ENCODE measurements at regions not wholly inside any gene's neighbourhood (a gene's known extent, or its start where the extent isn't known, plus 50 kb on each side); places are given as distances from the start of the nearest gene placed in this dataset.
A peak's percentile ranks its signal among the peaks of the same experiment; 100 is the strongest.

DNA sequence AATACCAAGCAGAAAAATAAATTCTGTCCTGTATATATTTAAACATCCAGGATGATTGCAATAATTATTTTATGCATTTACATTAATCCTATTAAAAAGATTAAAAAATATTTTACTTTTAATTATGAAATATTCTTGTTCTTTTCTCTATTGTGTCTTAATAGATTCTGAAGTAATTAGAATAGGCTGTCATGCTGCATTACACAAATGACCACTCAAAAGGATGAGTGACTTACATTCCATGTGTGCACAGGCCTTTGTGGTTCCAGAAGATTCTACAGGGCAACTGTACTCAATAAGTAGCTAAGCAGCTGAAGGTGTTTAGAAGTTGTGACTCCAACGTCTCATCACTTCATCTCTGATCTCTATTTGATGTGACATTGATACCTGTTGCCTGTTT lies 745.9 kb upstream of the CCDC179 start:
- Histone ChIP-seq H3K79me2 (ENCODE audit: control insufficient read depth, insufficient read depth, low read length) (no peaks in the 10 kb centered on the region), H4K20me1 (ENCODE audit: control insufficient read depth, extremely low read depth, insufficient read depth, low read length) (no peaks in the 10 kb centered on the region), H2AFZ (ENCODE audit: low read length) (no peak overlapping the region), H3K27ac (ENCODE audit: insufficient read depth, low read length) (no peak overlapping the region), H3K9me3 (ENCODE audit: control insufficient read depth, insufficient read depth, low read depth, low read length) (no peaks in the 10 kb centered on the region), H3K27me3 (ENCODE audit: control insufficient read depth, insufficient read depth, low read length) (no peaks in the 10 kb centered on the region), H3K9ac (ENCODE audit: insufficient read depth, low read length) (no peak overlapping the region), H3K36me3 (ENCODE audit: control insufficient read depth, insufficient read depth, low read length) (no peaks in the 10 kb centered on the region), H3K4me1 (ENCODE audit: control insufficient read depth, extremely low read depth, insufficient read depth, low read length) (no peaks in the 10 kb centered on the region), H3K4me3 (replicated peaks in 1 of 4; ENCODE audit: control extremely low read depth in 1 of 4, insufficient read depth in 1 of 4, low read depth in 3 of 4, low read length in 4 of 4) (no peak overlapping the region), H3K4me2 (ENCODE audit: extremely low read depth, insufficient read depth, low read length) (no peak overlapping the region)
- no peak for TF ChIP-seq EZH2 (IDR thresholded peaks at IDR 0.05; ENCODE audit: low read length, missing control alignments)
- TF ChIP-seq, protein P1, sequence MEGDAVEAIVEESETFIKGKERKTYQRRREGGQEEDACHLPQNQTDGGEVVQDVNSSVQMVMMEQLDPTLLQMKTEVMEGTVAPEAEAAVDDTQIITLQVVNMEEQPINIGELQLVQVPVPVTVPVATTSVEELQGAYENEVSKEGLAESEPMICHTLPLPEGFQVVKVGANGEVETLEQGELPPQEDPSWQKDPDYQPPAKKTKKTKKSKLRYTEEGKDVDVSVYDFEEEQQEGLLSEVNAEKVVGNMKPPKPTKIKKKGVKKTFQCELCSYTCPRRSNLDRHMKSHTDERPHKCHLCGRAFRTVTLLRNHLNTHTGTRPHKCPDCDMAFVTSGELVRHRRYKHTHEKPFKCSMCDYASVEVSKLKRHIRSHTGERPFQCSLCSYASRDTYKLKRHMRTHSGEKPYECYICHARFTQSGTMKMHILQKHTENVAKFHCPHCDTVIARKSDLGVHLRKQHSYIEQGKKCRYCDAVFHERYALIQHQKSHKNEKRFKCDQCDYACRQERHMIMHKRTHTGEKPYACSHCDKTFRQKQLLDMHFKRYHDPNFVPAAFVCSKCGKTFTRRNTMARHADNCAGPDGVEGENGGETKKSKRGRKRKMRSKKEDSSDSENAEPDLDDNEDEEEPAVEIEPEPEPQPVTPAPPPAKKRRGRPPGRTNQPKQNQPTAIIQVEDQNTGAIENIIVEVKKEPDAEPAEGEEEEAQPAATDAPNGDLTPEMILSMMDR (conservative IDR thresholded peaks at IDR 0.05 in 1 of 2, IDR thresholded peaks at IDR 0.05 in 1 of 2; ENCODE audit: low read depth in 1 of 2, low read length in 2 of 2), result no peak
- DNase-seq (ENCODE audit: low read depth in 2 of 2), result no peak

DNA sequence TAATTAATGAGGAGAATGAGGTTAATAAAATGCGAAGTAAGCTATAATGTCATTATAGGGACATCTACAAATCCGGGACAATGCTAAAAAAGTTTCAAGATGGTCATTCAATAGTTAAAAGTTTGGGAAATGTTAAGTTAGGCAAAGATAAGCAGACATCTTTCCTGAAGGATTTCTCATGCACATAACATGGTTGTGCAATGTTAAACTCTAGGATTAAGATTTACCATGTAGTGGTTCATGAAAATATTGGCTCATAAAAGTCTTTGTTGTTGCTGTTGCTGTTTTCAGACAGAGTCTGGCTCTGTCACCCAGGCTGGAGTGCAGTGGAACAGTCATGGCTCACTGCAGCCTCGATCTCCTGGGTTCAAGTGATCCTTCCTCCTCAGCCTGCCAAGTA lies 751.5 kb upstream of the CCDC179 start:
- no peaks in the 10 kb centered on the region for H3K27me3 ChIP-seq (ENCODE audit: control insufficient read depth, insufficient read depth, low read length)
- H2AFZ ChIP-seq (ENCODE audit: low read length), result no peak overlapping the region
- H3K4me2 ChIP-seq (ENCODE audit: extremely low read depth, insufficient read depth, low read length), result no peak overlapping the region
- H3K9ac ChIP-seq (ENCODE audit: insufficient read depth, low read length), result no peak overlapping the region
- no peak for TF ChIP-seq EZH2 (IDR thresholded peaks at IDR 0.05; ENCODE audit: low read length, missing control alignments)
- TF ChIP-seq, protein P1 (conservative IDR thresholded peaks at IDR 0.05 in 1 of 2, IDR thresholded peaks at IDR 0.05 in 1 of 2; ENCODE audit: low read depth in 1 of 2, low read length in 2 of 2), result no peak
- H3K4me3 ChIP-seq (replicated peaks in 1 of 4; ENCODE audit: control extremely low read depth in 1 of 4, insufficient read depth in 1 of 4, low read depth in 3 of 4, low read length in 4 of 4), result no peak overlapping the region
- H4K20me1 ChIP-seq (ENCODE audit: control insufficient read depth, extremely low read depth, insufficient read depth, low read length), result no peaks in the 10 kb centered on the region
- no peaks in the 10 kb centered on the region for H3K79me2 ChIP-seq (ENCODE audit: control insufficient read depth, insufficient read depth, low read length)
- no peaks in the 10 kb centered on the region for H3K36me3 ChIP-seq (ENCODE audit: control insufficient read depth, insufficient read depth, low read length)
- no peak for DNase-seq (ENCODE audit: low read depth in 2 of 2)
- no peaks in the 10 kb centered on the region for H3K9me3 ChIP-seq (ENCODE audit: control insufficient read depth, insufficient read depth, low read depth, low read length)
- no peak overlapping the region for H3K27ac ChIP-seq (ENCODE audit: insufficient read depth, low read length)
- no peaks in the 10 kb centered on the region for H3K4me1 ChIP-seq (ENCODE audit: control insufficient read depth, extremely low read depth, insufficient read depth, low read length)

- H3K79me2 ChIP-seq (ENCODE audit: control insufficient read depth, insufficient read depth, low read length), result no peaks in the 10 kb centered on the region
- no peak overlapping the region for H3K4me2 ChIP-seq (ENCODE audit: extremely low read depth, insufficient read depth, low read length)
- H3K9me3 ChIP-seq (ENCODE audit: control insufficient read depth, insufficient read depth, low read depth, low read length), result no peaks in the 10 kb centered on the region
- DNase-seq (ENCODE audit: low read depth in 2 of 2), result peak in 1 of 2 donors; percentile 10
- TF ChIP-seq, protein P1 (conservative IDR thresholded peaks at IDR 0.05 in 1 of 2, IDR thresholded peaks at IDR 0.05 in 1 of 2; ENCODE audit: low read depth in 1 of 2, low read length in 2 of 2), result no peak
- TF ChIP-seq EZH2 (IDR thresholded peaks at IDR 0.05; ENCODE audit: low read length, missing control alignments), result no peak
- no peak overlapping the region for H2AFZ ChIP-seq (ENCODE audit: low read length)
- no peaks in the 10 kb centered on the region for H3K4me1 ChIP-seq (ENCODE audit: control insufficient read depth, extremely low read depth, insufficient read depth, low read length)
- no peaks in the 10 kb centered on the region for H3K36me3 ChIP-seq (ENCODE audit: control insufficient read depth, insufficient read depth, low read length)
- H3K27me3 ChIP-seq (ENCODE audit: control insufficient read depth, insufficient read depth, low read length), result no peaks in the 10 kb centered on the region
- H4K20me1 ChIP-seq (ENCODE audit: control insufficient read depth, extremely low read depth, insufficient read depth, low read length), result no peaks in the 10 kb centered on the region
- no peak overlapping the region for H3K9ac ChIP-seq (ENCODE audit: insufficient read depth, low read length)
- no peak overlapping the region for H3K27ac ChIP-seq (ENCODE audit: insufficient read depth, low read length)
- no peak overlapping the region for H3K4me3 ChIP-seq (replicated peaks in 1 of 4; ENCODE audit: control extremely low read depth in 1 of 4, insufficient read depth in 1 of 4, low read depth in 3 of 4, low read length in 4 of 4)
These were observed 760.3 kb upstream of the CCDC179 start for GRCh38 chr11:23620617-23621016.
